NB4 (cell line): ENCODE measurements at regions not wholly inside any gene's neighbourhood (a gene's known extent, or its start where the extent isn't known, plus 50 kb on each side); places are given as distances from the start of the nearest gene placed in this dataset.

Source experiments
- POLR2A ChIP-seq: IDR thresholded peaks from 2 replicates; pipeline ENCODE4 v1.6.1; 2011; ENCODE audit warnings: mild to moderate bottlenecking; ENCODE audit not compliant: insufficient read length; ENCODE audit errors: extremely low read depth
- TF ChIP-seq, protein P1 (sequence below): IDR thresholded peaks from one replicate; pipeline ENCODE4 v1.5.1; 2012; ENCODE audit warnings: low read depth, low read length
- TF ChIP-seq, protein P2 (sequence below): IDR thresholded peaks from 2 replicates; pipeline ENCODE4 v1.6.1; 2011; ENCODE audit warnings: low read depth, low read length

DNA sequence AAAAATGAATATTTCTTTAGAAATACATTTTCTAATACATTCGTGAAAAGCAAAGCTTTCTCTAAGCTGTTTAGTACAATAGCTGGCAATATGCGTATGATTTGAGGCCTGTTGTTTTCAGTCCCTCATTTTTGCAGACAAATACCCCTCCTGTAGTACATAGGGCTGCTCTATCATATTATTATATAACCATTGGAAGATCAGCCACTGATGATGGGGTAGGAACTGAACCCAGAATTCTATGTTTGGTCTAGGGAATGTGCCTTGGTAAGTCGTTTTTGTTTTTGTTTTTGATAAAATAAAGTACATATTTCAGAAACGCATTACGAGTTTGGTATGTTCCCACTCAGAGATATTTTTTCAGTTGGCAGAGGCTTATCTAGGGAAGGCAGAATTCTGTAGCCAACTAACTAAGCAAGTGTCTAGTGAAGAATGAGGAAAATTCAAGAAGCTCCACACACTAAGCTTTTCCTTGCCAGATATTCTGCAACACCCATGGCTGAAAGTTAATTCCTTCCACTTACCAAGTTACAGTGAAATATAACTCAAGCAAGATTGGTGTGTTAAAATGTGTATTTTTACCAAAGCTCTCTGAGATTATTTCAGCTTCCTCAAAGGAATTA is 656.9 kb upstream of the MIR17HG start:
- TF ChIP-seq, protein P1, sequence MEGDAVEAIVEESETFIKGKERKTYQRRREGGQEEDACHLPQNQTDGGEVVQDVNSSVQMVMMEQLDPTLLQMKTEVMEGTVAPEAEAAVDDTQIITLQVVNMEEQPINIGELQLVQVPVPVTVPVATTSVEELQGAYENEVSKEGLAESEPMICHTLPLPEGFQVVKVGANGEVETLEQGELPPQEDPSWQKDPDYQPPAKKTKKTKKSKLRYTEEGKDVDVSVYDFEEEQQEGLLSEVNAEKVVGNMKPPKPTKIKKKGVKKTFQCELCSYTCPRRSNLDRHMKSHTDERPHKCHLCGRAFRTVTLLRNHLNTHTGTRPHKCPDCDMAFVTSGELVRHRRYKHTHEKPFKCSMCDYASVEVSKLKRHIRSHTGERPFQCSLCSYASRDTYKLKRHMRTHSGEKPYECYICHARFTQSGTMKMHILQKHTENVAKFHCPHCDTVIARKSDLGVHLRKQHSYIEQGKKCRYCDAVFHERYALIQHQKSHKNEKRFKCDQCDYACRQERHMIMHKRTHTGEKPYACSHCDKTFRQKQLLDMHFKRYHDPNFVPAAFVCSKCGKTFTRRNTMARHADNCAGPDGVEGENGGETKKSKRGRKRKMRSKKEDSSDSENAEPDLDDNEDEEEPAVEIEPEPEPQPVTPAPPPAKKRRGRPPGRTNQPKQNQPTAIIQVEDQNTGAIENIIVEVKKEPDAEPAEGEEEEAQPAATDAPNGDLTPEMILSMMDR: no peak
- TF ChIP-seq, protein P2, sequence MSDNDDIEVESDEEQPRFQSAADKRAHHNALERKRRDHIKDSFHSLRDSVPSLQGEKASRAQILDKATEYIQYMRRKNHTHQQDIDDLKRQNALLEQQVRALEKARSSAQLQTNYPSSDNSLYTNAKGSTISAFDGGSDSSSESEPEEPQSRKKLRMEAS: no peak
- TF ChIP-seq POLR2A: no peak
